ENCODE measurements at regions not wholly inside any gene's neighbourhood (a gene's known extent, or its start where the extent isn't known, plus 50 kb on each side); places are given as distances from the start of the nearest gene placed in this dataset.
"Not testable (repeated sequence)": the region's sequence is repeated elsewhere in the genome, so short reads cannot be mapped to it uniquely, and the experiment has no call there.

GRCh38 chr6:11403035-11403601, 134.4 kb upstream of the TMEM170B start:
- no peak for DNase-seq

GRCh38 chr6:11402581-11402980, 135.0 kb upstream of the TMEM170B start:
- not testable (repeated sequence) for DNase-seq

- not testable (repeated sequence) for DNase-seq
Measured at GRCh38 chr6:11401954-11402353, 135.6 kb upstream of the TMEM170B start.

- DNase-seq = peak; percentile 15
Measured at GRCh38 chr6:11398451-11399326, 138.9 kb upstream of the TMEM170B start.

DNA sequence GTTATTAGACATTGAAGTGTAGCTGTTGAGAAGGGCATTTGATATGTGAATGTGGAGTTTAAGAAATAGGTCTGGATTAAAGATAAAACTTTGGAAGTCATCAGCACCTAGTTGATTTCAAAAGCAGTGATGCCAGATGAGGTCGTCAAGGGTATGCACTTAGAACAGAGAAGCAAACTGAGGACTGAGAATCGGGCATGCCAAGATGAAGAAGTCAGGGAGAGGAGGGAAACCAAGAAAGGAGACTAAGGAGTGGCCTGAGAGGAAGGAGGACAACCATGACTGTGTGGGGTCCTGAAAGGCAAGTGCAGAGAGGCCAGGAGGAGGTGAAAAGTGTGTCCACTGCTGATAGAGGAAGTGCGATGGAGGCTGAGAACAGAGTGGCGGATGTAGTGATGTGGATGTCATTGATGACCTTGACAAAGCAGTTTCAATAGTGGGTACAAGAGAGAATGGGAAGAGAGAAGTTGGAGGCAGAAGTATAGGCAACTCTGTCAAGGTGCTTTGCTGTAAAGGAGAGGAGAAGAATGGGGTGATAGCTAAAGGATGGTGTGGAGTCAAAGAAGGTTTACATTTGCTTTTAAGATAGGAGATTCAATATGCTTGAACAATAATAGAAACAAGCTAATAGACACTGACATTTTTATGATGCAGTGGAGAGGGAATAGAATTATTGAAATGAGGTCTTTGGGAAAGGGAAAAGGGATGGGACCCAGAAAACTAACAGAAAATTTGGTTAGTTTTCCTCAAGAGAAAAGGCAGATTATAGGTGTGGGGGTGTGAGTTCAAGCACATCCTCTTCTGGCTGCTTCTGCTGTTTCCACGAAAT, 139.7 kb upstream of the TMEM170B start:
- no peak for DNase-seq

DNA sequence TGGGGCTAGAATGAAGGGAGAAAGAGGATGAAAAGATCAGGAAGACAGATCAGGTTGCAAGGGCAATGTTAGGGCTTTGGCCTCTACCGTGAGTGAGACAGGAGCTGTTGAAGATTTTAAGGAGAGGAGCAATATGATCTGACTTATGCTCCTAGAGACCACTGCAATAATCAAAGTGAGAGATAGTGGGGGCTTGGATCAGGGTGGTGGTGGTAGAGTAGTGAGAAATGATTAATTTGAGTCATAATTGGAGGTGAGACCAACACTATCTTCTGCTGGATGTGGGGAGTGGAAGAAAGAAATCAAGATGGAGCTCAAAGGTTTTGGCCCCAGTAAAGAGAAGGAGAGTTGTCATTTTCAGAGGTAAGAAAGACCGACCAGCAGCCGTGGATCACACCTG, 140.7 kb upstream of the TMEM170B start:
- DNase-seq = no peak

GRCh38 chr6:11393713-11394627, 143.6 kb upstream of the TMEM170B start:
- DNase-seq = peak; percentile 17

DNA sequence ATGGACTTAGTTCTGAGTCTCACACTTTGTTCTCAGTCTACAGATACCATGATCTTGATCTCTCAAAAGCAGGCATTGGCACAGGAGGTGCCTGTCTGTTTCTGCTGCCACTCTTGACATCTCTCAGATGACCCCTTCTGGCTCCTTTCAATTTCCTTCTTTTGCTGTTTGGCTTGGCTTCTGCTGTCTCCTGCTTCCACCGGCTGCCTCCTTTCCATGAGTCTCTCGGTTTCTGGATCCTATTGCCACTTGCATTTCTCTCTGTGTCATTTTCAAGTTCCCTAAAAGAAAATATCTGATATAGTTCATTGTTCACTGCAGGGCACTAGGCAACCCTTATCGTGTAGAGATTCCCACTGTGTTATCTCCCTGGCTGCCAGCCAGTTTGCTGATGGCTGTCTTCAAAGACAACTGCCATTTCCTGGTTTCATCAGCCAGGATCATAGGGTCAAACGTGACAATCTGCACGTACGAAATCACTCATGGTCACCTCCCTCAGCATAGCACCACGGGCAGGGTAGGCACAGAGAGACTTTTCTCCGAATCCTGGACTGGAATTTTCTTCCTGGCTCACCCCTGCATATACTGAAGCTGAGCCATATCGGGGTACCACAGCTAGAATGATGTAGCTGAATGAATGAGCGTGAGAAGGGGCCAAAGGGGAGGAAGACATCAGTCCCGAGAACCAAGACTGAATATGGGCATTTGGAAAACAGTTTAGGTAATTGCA, 144.6 kb upstream of the TMEM170B start:
- DNase-seq = no peak

DNA sequence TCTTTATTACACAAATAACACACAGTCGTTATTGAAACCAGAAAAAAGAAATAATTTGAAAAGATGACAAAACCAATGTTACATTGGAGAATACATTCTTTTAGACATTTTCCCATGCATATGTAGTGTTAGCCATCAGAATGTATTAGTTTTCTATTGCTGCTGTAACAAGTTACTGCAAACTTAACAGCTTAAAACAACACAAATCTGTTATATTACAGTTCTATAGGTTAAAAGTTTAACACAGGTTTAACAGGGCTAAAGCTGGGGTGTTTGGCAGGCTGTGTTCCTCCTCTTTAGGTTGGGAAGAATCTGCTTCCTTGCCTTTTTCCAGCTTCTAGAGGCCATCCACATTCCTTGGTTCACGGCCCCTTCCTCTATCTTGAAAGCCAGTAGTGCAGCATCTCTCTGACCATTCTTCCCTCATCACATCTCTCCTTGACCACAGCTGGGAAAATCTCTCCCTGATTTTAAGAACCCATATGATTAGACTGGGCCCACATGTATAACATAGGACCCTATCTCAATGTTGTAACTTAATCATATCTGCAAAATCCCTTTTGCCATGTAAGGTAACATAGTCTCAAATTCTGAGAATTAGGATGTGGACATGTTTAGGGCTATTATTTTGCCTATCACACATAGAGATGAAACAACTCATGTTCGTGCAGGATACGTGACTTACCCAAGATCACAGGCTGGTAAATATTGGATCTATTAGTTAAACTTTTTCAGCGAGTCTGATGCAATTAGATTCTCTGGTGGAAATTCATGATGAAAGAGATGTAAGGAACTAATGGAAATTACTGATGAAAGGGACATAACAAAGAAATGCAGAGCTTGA, 145.4 kb upstream of the TMEM170B start:
- DNase-seq = no peak

DNA sequence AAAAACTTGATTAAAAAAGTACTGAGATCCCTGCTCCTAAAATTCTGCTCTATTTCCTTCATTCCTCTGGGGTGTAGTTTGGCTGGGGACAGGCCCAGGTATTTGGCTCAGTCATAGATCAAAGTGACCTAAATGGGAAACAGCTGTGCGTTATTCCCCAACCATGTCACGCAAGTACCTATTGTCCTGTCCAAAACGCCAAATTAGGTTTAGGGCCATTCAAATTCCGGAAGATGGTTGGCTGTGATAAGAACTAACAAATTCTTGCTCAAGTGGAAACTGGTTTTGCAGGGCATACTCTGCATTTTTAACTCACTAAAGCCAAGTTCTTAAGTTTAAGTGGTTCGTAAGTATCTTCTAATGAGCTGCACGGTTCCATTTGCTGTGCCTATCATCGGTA, 147.6 kb upstream of the TMEM170B start:
- no peak for DNase-seq

DNA sequence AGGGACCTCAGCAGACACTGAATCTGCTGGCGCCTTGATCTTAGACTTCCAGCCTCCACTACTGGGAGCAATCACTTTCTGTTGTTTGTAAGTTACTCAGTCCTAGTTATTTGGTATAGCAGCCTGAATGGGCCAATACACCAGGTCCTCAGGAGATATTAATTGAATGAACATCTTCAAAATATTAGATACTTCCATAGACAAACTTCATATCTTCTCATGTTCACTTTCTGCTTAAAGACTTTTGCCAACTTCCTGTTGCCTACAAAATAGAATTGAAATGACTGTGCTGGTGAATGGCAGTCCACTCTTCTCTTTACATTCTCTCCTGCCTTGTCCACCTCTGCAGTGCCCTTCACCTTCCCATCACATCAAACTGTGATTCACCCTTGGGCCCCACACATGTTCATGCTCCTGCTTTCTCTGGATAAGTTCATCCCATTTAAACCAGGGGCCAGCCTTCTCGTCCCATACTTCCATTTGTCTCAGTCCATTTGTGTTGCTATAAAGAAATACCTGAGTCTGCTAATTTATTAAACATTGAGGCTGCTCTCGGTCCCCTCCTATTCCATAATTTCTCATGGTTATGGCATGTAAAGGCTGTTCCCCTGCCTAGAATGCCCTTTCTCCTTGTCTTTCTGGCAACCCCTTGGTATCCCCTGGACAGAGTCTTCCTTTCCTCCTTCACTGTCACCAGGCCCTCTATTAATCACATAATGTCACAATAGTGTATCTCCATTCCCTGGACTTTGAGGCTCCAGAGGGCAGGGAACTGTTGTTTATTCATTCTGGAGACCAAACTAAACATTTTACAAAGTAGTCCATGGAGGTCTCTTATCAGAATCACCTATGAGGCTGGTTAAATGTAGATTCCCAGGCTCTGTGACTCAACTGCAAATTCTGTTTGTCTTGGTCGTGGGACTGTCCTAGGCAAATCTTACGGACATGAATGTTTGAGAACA, 148.3 kb upstream of the TMEM170B start:
- no peak for DNase-seq

GRCh38 chr6:11387707-11388430, 149.7 kb upstream of the TMEM170B start:
- no peak for DNase-seq

DNA sequence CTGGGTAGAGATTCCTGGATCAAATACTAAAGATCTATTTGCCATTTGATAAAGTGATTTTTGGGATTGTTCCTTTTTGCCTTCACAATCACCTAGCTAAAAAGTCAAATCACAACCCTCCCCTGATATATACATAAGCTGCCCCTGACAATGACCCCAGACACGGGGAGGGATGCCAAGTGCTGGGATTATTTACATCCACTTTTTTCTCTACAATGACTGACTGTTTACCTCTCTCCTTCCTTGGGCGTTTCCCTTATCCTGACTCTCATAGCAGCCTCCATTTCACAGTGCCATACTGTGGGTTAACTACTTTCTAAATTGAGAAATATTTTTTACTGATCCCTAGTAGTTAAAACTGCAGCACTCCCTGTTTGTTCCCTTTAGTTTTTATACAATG, 150.8 kb upstream of the TMEM170B start:
- DNase-seq = no peak

GRCh38 chr6:11386323-11386722, 151.2 kb upstream of the TMEM170B start:
- no peak for DNase-seq

DNA sequence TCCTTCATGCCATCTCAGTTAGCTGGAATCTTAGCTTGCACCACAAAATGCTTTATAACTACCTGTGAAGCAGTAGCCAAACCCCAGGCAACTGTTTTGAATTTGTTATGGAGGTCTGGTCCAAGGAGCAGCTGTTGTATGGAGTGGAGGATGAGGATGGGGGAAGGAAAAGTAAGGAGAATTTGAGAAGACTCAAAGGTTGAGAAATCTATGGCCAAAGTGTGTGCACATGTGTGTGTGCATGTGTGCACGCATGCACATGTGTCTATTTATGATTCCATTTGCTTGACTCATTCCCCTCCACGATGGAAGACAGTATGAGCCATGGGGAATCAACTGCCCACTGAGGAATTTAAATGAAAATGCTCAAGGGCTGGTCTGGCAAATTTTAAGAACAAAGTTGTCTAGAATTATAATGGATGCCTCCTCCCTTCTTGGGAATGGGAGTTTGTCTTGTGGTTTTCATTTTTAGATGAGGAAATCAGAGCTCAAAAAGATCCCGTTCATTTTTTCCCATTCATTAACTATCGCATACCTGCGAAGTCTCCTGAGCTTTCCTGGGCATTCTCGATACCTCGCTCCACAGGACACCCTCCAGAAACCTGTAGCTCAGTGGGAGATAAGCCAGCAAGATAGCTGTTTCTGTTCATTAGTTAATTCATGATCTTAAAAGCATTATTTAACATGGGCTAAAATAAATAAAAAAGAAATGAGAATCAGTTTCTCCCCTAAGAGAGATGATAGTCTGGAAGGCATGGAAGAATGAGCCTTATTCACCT, 152.3 kb upstream of the NEDD9 start:
- peak; percentile 53 for DNase-seq

- DNase-seq = no peak
Measured at GRCh38 chr6:11381801-11382513, 149.5 kb upstream of the NEDD9 start.

Data from HCEC 1CT (cell line).